ENCODE measurements at regions not wholly inside any gene's neighbourhood (a gene's known extent, or its start where the extent isn't known, plus 50 kb on each side); places are given as distances from the start of the nearest gene placed in this dataset.

GRCh38 chr2:41707790-41708451 is 339.9 kb upstream of the PKDCC start:
- Histone ChIP-seq H3K27me3 (ENCODE audit: insufficient read depth, poor library complexity, severe bottlenecking) (no peaks in the 10 kb centered on the region), H3K27ac (replicated peaks) (no peak overlapping the region), H3K4me3 (replicated peaks; ENCODE audit: insufficient read depth, low read length) (no peak overlapping the region)
- TF ChIP-seq, protein P1, sequence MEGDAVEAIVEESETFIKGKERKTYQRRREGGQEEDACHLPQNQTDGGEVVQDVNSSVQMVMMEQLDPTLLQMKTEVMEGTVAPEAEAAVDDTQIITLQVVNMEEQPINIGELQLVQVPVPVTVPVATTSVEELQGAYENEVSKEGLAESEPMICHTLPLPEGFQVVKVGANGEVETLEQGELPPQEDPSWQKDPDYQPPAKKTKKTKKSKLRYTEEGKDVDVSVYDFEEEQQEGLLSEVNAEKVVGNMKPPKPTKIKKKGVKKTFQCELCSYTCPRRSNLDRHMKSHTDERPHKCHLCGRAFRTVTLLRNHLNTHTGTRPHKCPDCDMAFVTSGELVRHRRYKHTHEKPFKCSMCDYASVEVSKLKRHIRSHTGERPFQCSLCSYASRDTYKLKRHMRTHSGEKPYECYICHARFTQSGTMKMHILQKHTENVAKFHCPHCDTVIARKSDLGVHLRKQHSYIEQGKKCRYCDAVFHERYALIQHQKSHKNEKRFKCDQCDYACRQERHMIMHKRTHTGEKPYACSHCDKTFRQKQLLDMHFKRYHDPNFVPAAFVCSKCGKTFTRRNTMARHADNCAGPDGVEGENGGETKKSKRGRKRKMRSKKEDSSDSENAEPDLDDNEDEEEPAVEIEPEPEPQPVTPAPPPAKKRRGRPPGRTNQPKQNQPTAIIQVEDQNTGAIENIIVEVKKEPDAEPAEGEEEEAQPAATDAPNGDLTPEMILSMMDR (IDR thresholded peaks at IDR 0.05; ENCODE audit: insufficient read depth, low read length) = no peak
- no peak for DNase-seq (ENCODE audit: low read depth in 1 of 2, low spot score in 1 of 2)

GRCh38 chr2:41709702-41710599 is 337.9 kb upstream of the PKDCC start:
- no peak for DNase-seq (ENCODE audit: low read depth in 1 of 2, low spot score in 1 of 2)
- TF ChIP-seq REST (IDR thresholded peaks at IDR 0.05; ENCODE audit: insufficient replicate concordance, low read depth) = no peak
- TF ChIP-seq GABPA (IDR thresholded peaks at IDR 0.05; ENCODE audit: low read depth) = no peak
- no peak for TF ChIP-seq SPI1 (IDR thresholded peaks at IDR 0.05; ENCODE audit: borderline replicate concordance, low read depth)
- TF ChIP-seq, protein P1 (IDR thresholded peaks at IDR 0.05; ENCODE audit: insufficient read depth, low read length) = no peak
- no peak for TF ChIP-seq POLR2AphosphoS5 (IDR thresholded peaks at IDR 0.05; ENCODE audit: low read depth)
- Histone ChIP-seq H3K27me3 (ENCODE audit: insufficient read depth, poor library complexity, severe bottlenecking) (no peaks in the 10 kb centered on the region), H3K4me3 (replicated peaks; ENCODE audit: insufficient read depth, low read length) (no peak overlapping the region), H3K27ac (replicated peaks) (no peak overlapping the region)

DNA sequence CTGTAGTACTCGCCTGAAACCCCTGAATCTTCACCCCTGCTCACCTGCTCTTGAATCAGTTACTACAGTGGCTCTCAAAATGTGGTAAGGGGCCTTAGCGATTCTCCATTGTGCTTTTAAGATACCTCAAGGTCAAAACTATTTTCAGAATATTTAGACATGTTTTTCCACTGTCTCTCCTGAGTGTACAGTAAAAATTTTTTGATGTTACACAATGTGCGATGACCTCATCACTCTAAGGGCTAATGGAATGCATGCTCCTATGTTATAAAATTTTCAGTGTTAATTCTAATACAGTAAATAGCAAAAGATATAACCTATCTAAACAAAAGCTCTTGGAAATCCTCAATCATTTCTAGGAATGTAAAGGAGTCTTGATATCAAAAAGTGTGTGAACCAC is 336.9 kb upstream of the PKDCC start:
- Histone ChIP-seq H3K4me3 (replicated peaks; ENCODE audit: insufficient read depth, low read length) (no peak overlapping the region), H3K27me3 (ENCODE audit: insufficient read depth, poor library complexity, severe bottlenecking) (no peaks in the 10 kb centered on the region), H3K27ac (replicated peaks) (no peak overlapping the region)
- no peak for DNase-seq (ENCODE audit: low read depth in 1 of 2, low spot score in 1 of 2)
- TF ChIP-seq REST (IDR thresholded peaks at IDR 0.05; ENCODE audit: insufficient replicate concordance, low read depth) (no peak), POLR2AphosphoS5 (IDR thresholded peaks at IDR 0.05; ENCODE audit: low read depth) (no peak), SPI1 (IDR thresholded peaks at IDR 0.05; ENCODE audit: borderline replicate concordance, low read depth) (no peak), GABPA (IDR thresholded peaks at IDR 0.05; ENCODE audit: low read depth) (no peak)
- TF ChIP-seq, protein P1 (IDR thresholded peaks at IDR 0.05; ENCODE audit: insufficient read depth, low read length) = no peak

Data from HL-60 (cell line).